ENCODE measurements at regions not wholly inside any gene's neighbourhood (a gene's known extent, or its start where the extent isn't known, plus 50 kb on each side); places are given as distances from the start of the nearest gene placed in this dataset.
"Not testable (repeated sequence)": the region's sequence is repeated elsewhere in the genome, so short reads cannot be mapped to it uniquely, and the experiment has no call there.

DNA sequence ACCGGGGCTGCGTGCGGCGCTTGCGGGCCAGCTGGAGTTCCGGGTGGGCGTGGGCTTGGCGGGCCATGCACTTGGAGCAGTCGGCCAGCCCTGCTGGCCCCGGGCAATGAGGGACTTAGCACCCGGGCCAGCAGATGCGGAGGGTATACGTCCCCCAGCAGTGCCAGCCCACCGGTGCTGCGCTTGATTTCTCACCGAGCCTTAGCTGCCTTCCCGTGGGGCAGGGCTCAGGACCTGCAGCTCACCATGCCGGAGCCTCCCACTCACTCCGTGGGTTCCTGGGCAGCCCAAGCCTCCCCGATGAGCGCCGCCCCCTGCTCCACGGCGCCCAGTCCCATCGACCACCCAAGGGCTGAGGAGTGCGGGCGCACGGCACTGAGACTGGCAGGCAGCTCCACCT, 51.4 kb upstream of the INPP4B start:
- 91 to 100% methylated on average over 5 to 28 of the region's 28 CpGs for WGBS, 2 experiments (ENCODE audit: insufficient coverage in 1 of 2, insufficient read length in 1 of 2)
- not testable (repeated sequence) for H3K27ac ChIP-seq (ENCODE audit: low read depth, low read length); H3K4me3 ChIP-seq (ENCODE audit: low read length); H3K36me3 ChIP-seq (ENCODE audit: control insufficient read depth, insufficient read depth, low read length); H3K27me3 Mint-ChIP-seq (ENCODE audit: insufficient read depth); DNase-seq; H3K36me3 Mint-ChIP-seq (ENCODE audit: low read depth); H3K4me1 Mint-ChIP-seq; H3K9ac ChIP-seq (ENCODE audit: extremely low read depth, low read length, poor library complexity, severe bottlenecking); H3K27me3 ChIP-seq (ENCODE audit: control insufficient read depth, insufficient read depth, low read length, poor library complexity, severe bottlenecking); H3K27ac Mint-ChIP-seq; H3K4me3 Mint-ChIP-seq; H3K4me1 ChIP-seq (ENCODE audit: control insufficient read depth, insufficient read depth, low read length)
- H3K9me3 ChIP-seq (ENCODE audit: control insufficient read depth, low read length): peaks cover 32% of the 10 kb centered on the region
- H3K9me3 Mint-ChIP-seq: peaks cover 50% of the 10 kb centered on the region

DNA sequence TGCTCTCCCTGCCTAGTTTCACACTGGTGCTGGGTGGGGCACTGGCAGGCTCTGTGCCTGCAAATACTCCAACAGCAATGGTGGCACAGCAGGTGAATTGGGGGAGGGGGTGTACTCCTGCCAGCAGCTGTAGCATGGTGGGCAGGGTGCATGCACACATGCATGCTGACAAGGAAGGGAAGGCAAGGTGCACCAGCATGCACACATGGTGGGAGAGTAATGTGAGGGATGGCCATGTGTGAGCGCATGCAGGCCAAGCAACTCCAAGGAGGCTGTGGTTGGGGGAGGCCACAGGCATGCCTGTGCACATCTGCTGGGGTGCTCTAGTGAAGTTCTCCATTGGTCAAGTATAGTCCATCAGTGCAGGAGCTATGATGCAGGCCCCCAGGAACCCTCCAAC, 54.5 kb upstream of the INPP4B start:
- Histone ChIP-seq H3K4me3 (ENCODE audit: low read length) (no peak overlapping the region), H3K27ac (ENCODE audit: low read depth, low read length) (no peak overlapping the region), H3K27me3 (ENCODE audit: control insufficient read depth, insufficient read depth, low read length, poor library complexity, severe bottlenecking) (no peaks in the 10 kb centered on the region), H3K36me3 (ENCODE audit: control insufficient read depth, insufficient read depth, low read length) (no peaks in the 10 kb centered on the region), H3K4me1 (ENCODE audit: control insufficient read depth, insufficient read depth, low read length) (no peaks in the 10 kb centered on the region), H3K9ac (ENCODE audit: extremely low read depth, low read length, poor library complexity, severe bottlenecking) (no peak overlapping the region), H3K9me3 (ENCODE audit: control insufficient read depth, low read length) (peaks cover under 1% of the 10 kb centered on the region)
- TF ChIP-seq, protein P1, sequence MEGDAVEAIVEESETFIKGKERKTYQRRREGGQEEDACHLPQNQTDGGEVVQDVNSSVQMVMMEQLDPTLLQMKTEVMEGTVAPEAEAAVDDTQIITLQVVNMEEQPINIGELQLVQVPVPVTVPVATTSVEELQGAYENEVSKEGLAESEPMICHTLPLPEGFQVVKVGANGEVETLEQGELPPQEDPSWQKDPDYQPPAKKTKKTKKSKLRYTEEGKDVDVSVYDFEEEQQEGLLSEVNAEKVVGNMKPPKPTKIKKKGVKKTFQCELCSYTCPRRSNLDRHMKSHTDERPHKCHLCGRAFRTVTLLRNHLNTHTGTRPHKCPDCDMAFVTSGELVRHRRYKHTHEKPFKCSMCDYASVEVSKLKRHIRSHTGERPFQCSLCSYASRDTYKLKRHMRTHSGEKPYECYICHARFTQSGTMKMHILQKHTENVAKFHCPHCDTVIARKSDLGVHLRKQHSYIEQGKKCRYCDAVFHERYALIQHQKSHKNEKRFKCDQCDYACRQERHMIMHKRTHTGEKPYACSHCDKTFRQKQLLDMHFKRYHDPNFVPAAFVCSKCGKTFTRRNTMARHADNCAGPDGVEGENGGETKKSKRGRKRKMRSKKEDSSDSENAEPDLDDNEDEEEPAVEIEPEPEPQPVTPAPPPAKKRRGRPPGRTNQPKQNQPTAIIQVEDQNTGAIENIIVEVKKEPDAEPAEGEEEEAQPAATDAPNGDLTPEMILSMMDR (conservative IDR thresholded peaks at IDR 0.05): no peak
- Mint-ChIP-seq H3K9me3 (peaks cover 19% of the 10 kb centered on the region), H3K4me3 (no peak overlapping the region), H3K4me1 (no peaks in the 10 kb centered on the region), H3K27ac (no peak overlapping the region), H3K36me3 (ENCODE audit: low read depth) (no peaks in the 10 kb centered on the region), H3K27me3 (ENCODE audit: insufficient read depth) (no peaks in the 10 kb centered on the region)
- 96 to 100% methylated on average over 1 of the region's 1 CpG for WGBS, 2 experiments (ENCODE audit: insufficient coverage in 1 of 2, insufficient read length in 1 of 2)
- DNase-seq: no peak

DNA sequence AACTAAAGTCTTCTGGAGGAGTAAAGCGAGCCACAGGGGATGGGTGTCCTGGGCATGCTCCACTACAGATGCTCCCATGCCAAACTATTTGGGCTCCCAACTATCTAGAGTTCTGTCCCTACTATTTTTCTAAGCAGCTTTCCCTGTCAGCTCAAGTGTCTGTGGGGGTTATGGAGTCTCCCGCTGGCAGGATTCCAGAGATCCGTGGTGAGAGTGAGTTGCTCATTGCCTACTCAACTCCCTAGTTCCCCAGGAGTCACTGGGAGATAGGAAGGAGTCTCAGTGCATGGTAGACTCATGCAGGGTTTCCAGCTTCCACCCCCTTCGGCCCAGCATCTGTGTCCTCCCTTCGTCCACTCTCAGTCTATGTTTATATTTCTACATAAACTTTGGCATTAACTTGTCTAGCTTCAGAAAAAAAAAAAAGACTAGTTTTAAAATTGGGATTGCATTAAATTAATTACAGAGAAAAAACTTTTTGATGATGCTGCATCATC, 55.1 kb upstream of the INPP4B start:
- Histone ChIP-seq H3K27ac (ENCODE audit: low read depth, low read length) (no peak overlapping the region), H3K4me1 (ENCODE audit: control insufficient read depth, insufficient read depth, low read length) (no peaks in the 10 kb centered on the region), H3K36me3 (ENCODE audit: control insufficient read depth, insufficient read depth, low read length) (no peaks in the 10 kb centered on the region), H3K9ac (ENCODE audit: extremely low read depth, low read length, poor library complexity, severe bottlenecking) (no peak overlapping the region), H3K4me3 (ENCODE audit: low read length) (no peak overlapping the region), H3K27me3 (ENCODE audit: control insufficient read depth, insufficient read depth, low read length, poor library complexity, severe bottlenecking) (no peaks in the 10 kb centered on the region), H3K9me3 (ENCODE audit: control insufficient read depth, low read length) (no peaks in the 10 kb centered on the region)
- H3K36me3 Mint-ChIP-seq (ENCODE audit: low read depth): no peaks in the 10 kb centered on the region
- H3K4me3 Mint-ChIP-seq: no peak overlapping the region
- 84 to 90% methylated on average over 2 to 5 of the region's 5 CpGs for WGBS, 2 experiments (ENCODE audit: insufficient coverage in 1 of 2, insufficient read length in 1 of 2)
- no peaks in the 10 kb centered on the region for H3K27me3 Mint-ChIP-seq (ENCODE audit: insufficient read depth)
- H3K4me1 Mint-ChIP-seq: no peaks in the 10 kb centered on the region
- no peak overlapping the region for H3K27ac Mint-ChIP-seq
- peaks cover 13% of the 10 kb centered on the region for H3K9me3 Mint-ChIP-seq
- TF ChIP-seq, protein P1 (conservative IDR thresholded peaks at IDR 0.05): no peak
- DNase-seq: no peak

DNA sequence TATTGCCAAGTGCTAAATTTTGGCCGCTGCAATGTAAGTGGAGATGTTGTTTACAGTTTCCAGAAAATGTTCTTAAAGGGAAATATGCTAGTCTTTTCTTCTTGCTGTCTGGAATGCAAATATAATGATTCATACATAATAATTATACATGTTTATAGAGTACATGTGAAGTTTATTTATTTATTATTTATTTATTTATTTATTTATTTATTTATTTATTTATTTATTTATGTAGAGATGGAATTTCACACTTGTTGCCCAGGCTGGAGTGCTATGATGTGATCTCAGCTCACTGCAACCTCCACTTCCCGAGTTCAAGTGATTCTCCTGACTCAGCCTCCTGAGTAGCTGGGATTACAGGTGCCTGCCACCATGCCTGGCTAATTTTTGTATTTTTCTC, 57.5 kb upstream of the INPP4B start:
- H3K9me3 ChIP-seq (ENCODE audit: control insufficient read depth, low read length); H3K36me3 ChIP-seq (ENCODE audit: control insufficient read depth, insufficient read depth, low read length); H3K4me3 Mint-ChIP-seq; H3K4me1 Mint-ChIP-seq; H3K27me3 ChIP-seq (ENCODE audit: control insufficient read depth, insufficient read depth, low read length, poor library complexity, severe bottlenecking); H3K27ac Mint-ChIP-seq; DNase-seq; H3K4me1 ChIP-seq (ENCODE audit: control insufficient read depth, insufficient read depth, low read length); H3K27ac ChIP-seq (ENCODE audit: low read depth, low read length); H3K27me3 Mint-ChIP-seq (ENCODE audit: insufficient read depth); H3K4me3 ChIP-seq (ENCODE audit: low read length); H3K36me3 Mint-ChIP-seq (ENCODE audit: low read depth); H3K9me3 Mint-ChIP-seq; H3K9ac ChIP-seq (ENCODE audit: extremely low read depth, low read length, poor library complexity, severe bottlenecking): not testable (repeated sequence)
- 82 to 95% methylated on average over 1 to 2 of the region's 2 CpGs for WGBS, 2 experiments (ENCODE audit: insufficient coverage in 1 of 2, insufficient read length in 1 of 2)
